ENCODE measurements at regions not wholly inside any gene's neighbourhood (a gene's known extent, or its start where the extent isn't known, plus 50 kb on each side); places are given as distances from the start of the nearest gene placed in this dataset.

GRCh38 chr7:67484244-67484751, 487.7 kb downstream of the TYW1 start:
- TF ChIP-seq CTCF (IDR thresholded peaks at IDR 0.05) (peak in 1 of 2 donors; percentile 56), POLR2A (IDR thresholded peaks at IDR 0.05) (no peak)
